Hepatocyte (in vitro differentiated cells): ENCODE measurements at regions not wholly inside any gene's neighbourhood (a gene's known extent, or its start where the extent isn't known, plus 50 kb on each side); places are given as distances from the start of the nearest gene placed in this dataset.

ENCODE experiments used
- DNase-seq: peaks from one replicate; pipeline ENCODE4 v3.0.0-alpha.2; 2016; ENCODE audit warnings: low spot score
- H2AFZ ChIP-seq: fragments of 200-600 bp; sonication (generic); 2 replicates; pipeline ENCODE4 v1.6.0; 2016; ENCODE audit warnings: antibody characterized with exemption, mild to moderate bottlenecking
- H3K27ac ChIP-seq: fragments of 200-600 bp; sonication (generic); 2 replicates; pipeline ENCODE4 v1.5.1; 2016; ENCODE audit warnings: mild to moderate bottlenecking
- H3K27me3 ChIP-seq: fragments of 200-600 bp; sonication (generic); 2 replicates; pipeline ENCODE4 v1.6.1; 2016
- H3K36me3 ChIP-seq: fragments of 200-600 bp; sonication (generic); replicated peaks from 2 replicates; pipeline ENCODE4 v1.5.1; 2016; ENCODE audit warnings: low read depth; ENCODE audit not compliant: insufficient read depth
- H3K4me1 ChIP-seq: fragments of 200-600 bp; sonication (generic); 2 replicates; pipeline ENCODE4 v1.5.1; 2016; ENCODE audit warnings: mild to moderate bottlenecking, moderate library complexity; ENCODE audit not compliant: insufficient read depth
- H3K4me2 ChIP-seq: fragments of 200-600 bp; sonication (generic); 2 replicates; pipeline ENCODE4 v1.6.0; 2016
- H3K4me3 ChIP-seq: fragments of 200-600 bp; sonication (generic); 2 replicates; pipeline ENCODE4 v1.5.1; 2016; ENCODE audit warnings: mild to moderate bottlenecking
- H3K79me2 ChIP-seq: fragments of 200-600 bp; sonication (generic); 2 replicates; pipeline ENCODE4 v1.6.0; 2017; ENCODE audit warnings: mild to moderate bottlenecking
- H3K9me2 ChIP-seq: fragments of 200-600 bp; sonication (generic); replicated peaks from 2 replicates; pipeline ENCODE4 v1.6.0; 2017; ENCODE audit warnings: mild to moderate bottlenecking; ENCODE audit not compliant: insufficient read depth
- H3K9me3 ChIP-seq: fragments of 200-600 bp; sonication (generic); 2 replicates; pipeline ENCODE4 v1.5.1; 2016; ENCODE audit warnings: low read depth, mild to moderate bottlenecking
- H4K20me1 ChIP-seq: fragments of 200-600 bp; sonication (generic); 2 replicates; pipeline ENCODE4 v1.6.0; 2016; ENCODE audit warnings: mild to moderate bottlenecking; ENCODE audit not compliant: insufficient read depth, poor library complexity, severe bottlenecking
- EZH2 ChIP-seq: fragments of 200-600 bp; sonication (generic); IDR thresholded peaks from 2 replicates; pipeline ENCODE4 v1.6.1; 2016; ENCODE audit warnings: antibody characterized with exemption, mild to moderate bottlenecking, borderline replicate concordance
- EZH2phosphoT487 ChIP-seq: fragments of 200-600 bp; sonication (generic); IDR thresholded peaks from one replicate; pipeline ENCODE4 v1.6.1; 2018; ENCODE audit warnings: antibody characterized with exemption, mild to moderate bottlenecking, low read depth, moderate library complexity; ENCODE audit not compliant: unreplicated experiment, severe bottlenecking
- WGBS: methylation state at CpG from one replicate; pipeline ENCODE4 v1.1.6; 2016; ENCODE audit warnings: low lambda C conversion rate; ENCODE audit errors: missing lambda C conversion rate; 5-methylcytosine and 5-hydroxymethylcytosine counted together
- TF ChIP-seq, protein P1 (sequence below): fragments of 200-600 bp; sonication (generic); IDR thresholded peaks from 2 replicates; pipeline ENCODE4 v1.5.1; 2016; ENCODE audit warnings: antibody characterized with exemption, mild to moderate bottlenecking; ENCODE audit not compliant: poor library complexity

- Histone ChIP-seq H3K4me3 (no peak overlapping the region), H3K36me3 (no peaks in the 10 kb centered on the region), H3K27ac (no peak overlapping the region), H3K9me2 (no peaks in the 10 kb centered on the region), H3K4me1 (no peaks in the 10 kb centered on the region), H3K79me2 (no peaks in the 10 kb centered on the region), H3K4me2 (no peak overlapping the region), H2AFZ (no peak overlapping the region), H3K27me3 (no peaks in the 10 kb centered on the region), H4K20me1 (no peaks in the 10 kb centered on the region), H3K9me3 (no peaks in the 10 kb centered on the region)
- TF ChIP-seq EZH2 (no peak), EZH2phosphoT487 (no peak)
- TF ChIP-seq, protein P1, sequence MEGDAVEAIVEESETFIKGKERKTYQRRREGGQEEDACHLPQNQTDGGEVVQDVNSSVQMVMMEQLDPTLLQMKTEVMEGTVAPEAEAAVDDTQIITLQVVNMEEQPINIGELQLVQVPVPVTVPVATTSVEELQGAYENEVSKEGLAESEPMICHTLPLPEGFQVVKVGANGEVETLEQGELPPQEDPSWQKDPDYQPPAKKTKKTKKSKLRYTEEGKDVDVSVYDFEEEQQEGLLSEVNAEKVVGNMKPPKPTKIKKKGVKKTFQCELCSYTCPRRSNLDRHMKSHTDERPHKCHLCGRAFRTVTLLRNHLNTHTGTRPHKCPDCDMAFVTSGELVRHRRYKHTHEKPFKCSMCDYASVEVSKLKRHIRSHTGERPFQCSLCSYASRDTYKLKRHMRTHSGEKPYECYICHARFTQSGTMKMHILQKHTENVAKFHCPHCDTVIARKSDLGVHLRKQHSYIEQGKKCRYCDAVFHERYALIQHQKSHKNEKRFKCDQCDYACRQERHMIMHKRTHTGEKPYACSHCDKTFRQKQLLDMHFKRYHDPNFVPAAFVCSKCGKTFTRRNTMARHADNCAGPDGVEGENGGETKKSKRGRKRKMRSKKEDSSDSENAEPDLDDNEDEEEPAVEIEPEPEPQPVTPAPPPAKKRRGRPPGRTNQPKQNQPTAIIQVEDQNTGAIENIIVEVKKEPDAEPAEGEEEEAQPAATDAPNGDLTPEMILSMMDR: no peak
- no peak for DNase-seq
- WGBS: 95% methylated on average over 3 of the region's 3 CpGs
Observed at GRCh38 chr2:40752796-40753195, 300.9 kb upstream of the SLC8A1 start.

GRCh38 chr2:40754912-40755311, 303.0 kb upstream of the SLC8A1 start:
- no peak overlapping the region for H3K27ac ChIP-seq
- H3K4me2 ChIP-seq: no peak overlapping the region
- no peaks in the 10 kb centered on the region for H3K79me2 ChIP-seq
- DNase-seq: no peak
- no peak overlapping the region for H2AFZ ChIP-seq
- no peaks in the 10 kb centered on the region for H4K20me1 ChIP-seq
- H3K4me1 ChIP-seq: no peaks in the 10 kb centered on the region
- H3K4me3 ChIP-seq: no peak overlapping the region
- no peaks in the 10 kb centered on the region for H3K36me3 ChIP-seq
- no peaks in the 10 kb centered on the region for H3K9me3 ChIP-seq
- no peaks in the 10 kb centered on the region for H3K9me2 ChIP-seq
- no peaks in the 10 kb centered on the region for H3K27me3 ChIP-seq
- TF ChIP-seq EZH2phosphoT487: no peak
- TF ChIP-seq, protein P1: no peak
- TF ChIP-seq EZH2: no peak

DNA sequence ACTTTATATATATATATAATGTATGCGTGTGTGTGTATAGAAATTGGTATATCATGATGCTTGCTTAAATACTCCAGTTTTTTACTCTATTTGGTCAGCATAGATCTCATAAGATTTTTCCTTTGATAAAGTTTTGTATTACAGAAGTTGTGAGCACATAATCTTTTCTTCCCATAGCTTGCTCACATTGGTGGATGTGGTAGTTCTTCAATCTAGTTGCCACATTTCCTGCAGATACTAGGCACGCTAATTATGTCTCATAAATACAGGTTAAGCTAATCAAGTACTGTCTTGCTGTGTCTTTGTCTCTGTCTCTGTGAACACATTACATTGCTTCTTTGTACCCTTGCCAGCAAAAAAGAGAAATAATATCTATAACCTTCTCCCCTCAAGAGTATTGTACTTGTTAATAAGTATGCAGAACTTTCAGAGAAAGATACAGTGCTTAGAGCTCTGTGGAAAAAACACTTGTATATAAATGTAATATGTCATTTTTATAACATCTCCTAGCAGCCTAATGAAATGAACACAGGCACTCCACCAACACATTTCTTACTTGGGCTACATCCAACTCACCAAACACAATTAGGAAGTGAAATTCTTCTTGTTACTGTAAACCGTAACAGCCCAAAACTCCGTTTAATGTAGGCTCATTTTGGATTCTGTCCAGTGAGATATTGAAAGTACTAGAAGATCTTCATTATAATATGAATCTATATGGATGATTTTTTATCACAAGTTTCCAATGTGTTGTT, 306.7 kb upstream of the SLC8A1 start:
- TF ChIP-seq EZH2 (no peak), EZH2phosphoT487 (no peak)
- TF ChIP-seq, protein P1: no peak
- H3K4me3 ChIP-seq: no peak overlapping the region
- H3K27ac ChIP-seq: no peak overlapping the region
- H3K4me2 ChIP-seq: no peak overlapping the region
- no peak for DNase-seq
- H4K20me1 ChIP-seq: no peaks in the 10 kb centered on the region
- no peaks in the 10 kb centered on the region for H3K9me2 ChIP-seq
- no peaks in the 10 kb centered on the region for H3K36me3 ChIP-seq
- no peaks in the 10 kb centered on the region for H3K4me1 ChIP-seq
- no peaks in the 10 kb centered on the region for H3K9me3 ChIP-seq
- WGBS: 75% methylated on average over 4 of the region's 4 CpGs
- H2AFZ ChIP-seq: no peak overlapping the region
- H3K79me2 ChIP-seq: no peaks in the 10 kb centered on the region
- no peaks in the 10 kb centered on the region for H3K27me3 ChIP-seq
